Fibroblast of skin of scalp (primary cell): ENCODE measurements at regions not wholly inside any gene's neighbourhood (a gene's known extent, or its start where the extent isn't known, plus 50 kb on each side); places are given as distances from the start of the nearest gene placed in this dataset.
A peak's percentile ranks its signal among the peaks of the same experiment; 100 is the strongest.

Experiments used
- DNase-seq: peaks from one replicate; pipeline ENCODE4 v3.0.0-alpha.2; 2013

GRCh38 chr1:163013826-163014600, 55.1 kb upstream of the RGS4 start:
- DNase-seq: no peak

DNA sequence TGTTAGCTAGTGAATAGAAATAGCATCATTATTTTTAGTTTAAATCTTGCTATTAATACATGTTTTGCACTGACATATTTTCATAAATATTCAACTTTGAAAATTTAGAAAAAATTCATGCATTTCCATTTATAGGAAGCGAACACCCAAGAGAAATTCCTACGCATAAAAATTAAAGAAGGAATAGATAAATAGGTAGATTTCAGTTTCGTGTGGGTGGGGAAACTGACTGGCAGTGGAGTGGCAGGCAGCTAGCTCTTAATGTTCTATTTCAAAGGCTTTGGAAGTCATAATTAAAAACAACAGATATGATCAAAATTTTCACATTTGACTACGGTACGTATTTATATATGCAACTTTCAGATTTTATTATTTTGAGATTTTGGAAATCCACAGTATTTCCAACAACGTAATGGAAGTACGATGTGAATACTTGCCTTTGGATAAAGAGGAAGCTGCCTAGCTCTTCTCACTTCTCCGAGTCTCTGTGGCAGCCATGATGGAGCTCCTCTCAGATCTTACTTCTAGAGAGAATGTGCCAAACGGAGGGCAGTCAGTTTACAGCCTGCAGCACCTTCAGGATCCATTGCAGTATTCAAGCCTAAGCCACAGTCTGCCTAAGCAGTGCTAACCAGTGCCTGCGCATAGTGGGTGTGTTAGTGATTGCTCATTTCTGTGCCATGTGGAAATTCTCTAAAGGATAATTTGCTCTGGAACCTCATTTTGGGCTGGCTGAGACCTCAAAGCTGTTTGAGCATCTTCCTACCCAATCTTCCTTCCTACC, 62.9 kb upstream of the RGS4 start:
- DNase-seq: no peak

- peak; percentile 89 for DNase-seq
Measured at GRCh38 chr1:162997499-162998285, 71.5 kb upstream of the RGS4 start.

GRCh38 chr1:162996261-162996660, 72.9 kb upstream of the RGS4 start:
- DNase-seq: no peak

- DNase-seq: peak; percentile 84
Measured at GRCh38 chr1:162994921-162995320, 74.2 kb upstream of the RGS4 start.

- peak; percentile 27 for DNase-seq
Measured at GRCh38 chr1:162993846-162994245, 75.3 kb upstream of the RGS4 start.

DNA sequence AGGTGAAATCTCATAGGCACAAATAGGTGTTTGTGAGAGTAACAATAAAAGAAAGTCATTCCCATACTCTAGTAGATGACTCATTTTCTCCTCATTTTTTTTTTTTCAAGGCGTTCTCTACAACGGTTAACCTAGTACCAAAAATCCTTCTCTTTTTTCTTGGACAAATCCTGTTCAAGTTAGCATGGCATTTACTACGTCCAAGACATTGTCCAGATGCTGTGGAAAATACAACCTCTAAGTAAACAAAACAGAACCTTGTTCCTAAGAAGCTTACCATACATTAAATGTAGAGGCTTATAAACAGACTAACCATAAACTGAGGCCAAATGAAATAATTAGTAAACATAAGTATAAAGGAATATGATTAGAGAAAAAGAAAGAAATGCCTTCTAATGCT, 76.2 kb upstream of the RGS4 start:
- DNase-seq: no peak

DNA sequence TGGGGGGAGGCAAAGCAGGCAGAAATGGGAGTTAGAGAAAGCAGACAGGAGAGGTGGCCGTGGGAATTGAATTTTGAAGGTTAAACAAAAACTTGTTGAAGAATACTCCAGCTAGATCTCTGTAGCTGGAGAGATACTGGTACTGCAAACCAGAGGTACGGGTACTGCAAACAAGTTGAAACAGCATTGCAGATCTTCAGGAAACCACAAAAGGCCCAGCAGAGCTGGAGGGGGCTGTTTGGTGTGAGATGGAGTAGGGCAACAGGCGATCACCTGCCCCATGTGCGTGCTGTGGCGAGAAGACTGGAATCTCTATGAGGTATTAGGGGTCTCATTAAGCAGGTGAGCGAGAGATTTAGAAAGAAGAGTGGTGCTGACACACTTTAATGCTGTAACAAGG, 77.7 kb upstream of the RGS4 start:
- DNase-seq: no peak

DNA sequence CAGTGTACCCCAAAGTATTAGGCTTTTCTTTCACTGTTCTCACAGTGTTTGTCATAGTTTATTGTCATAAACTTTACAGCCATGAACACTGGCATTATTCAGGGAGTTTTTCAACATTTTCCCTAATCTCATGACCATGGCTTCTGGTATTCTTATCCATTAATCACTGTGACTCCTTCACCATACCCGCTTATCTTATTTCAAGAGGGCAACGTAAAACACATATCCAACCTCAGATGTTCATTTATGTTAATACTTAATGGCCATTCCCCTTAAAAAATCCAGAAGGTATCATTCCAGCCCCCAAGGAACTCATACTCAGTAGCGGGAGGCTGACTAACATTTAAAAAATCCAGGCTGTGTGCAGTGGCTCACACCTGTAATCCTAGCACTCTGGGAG, 78.5 kb upstream of the RGS4 start:
- DNase-seq: no peak

- DNase-seq: no peak
Measured at GRCh38 chr1:162988869-162989268, 80.3 kb upstream of the RGS4 start.

GRCh38 chr1:162987866-162988265, 81.3 kb upstream of the RGS4 start:
- DNase-seq: no peak

DNA sequence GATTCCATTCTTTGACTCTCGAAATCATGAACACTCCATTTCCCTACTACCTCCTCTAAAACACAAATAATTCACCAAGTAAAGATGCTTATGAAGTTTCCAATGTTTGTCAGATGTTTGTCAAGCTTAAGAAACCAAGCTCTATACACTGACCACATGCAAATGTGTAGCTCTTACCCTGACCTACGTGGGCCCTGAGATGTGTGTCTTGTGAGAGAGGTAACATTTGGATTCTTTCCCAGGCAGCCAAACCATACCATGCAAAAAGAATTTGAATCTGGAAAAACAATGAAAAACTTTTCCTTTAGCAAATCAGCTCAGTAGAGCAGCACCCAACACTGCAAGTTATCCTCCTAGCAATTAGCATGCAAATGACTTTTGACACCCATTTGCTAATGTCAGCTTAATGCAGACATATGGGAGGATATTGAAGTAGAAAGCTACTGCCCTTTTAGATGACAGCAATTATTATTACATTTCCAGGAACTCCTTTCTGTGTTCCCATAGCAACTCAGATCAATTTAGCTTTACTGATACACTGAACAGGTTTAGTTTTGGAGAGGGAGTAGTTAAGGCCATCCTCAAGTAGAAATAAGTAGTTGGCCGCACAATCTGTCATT, 83.2 kb upstream of the RGS4 start:
- DNase-seq: no peak

DNA sequence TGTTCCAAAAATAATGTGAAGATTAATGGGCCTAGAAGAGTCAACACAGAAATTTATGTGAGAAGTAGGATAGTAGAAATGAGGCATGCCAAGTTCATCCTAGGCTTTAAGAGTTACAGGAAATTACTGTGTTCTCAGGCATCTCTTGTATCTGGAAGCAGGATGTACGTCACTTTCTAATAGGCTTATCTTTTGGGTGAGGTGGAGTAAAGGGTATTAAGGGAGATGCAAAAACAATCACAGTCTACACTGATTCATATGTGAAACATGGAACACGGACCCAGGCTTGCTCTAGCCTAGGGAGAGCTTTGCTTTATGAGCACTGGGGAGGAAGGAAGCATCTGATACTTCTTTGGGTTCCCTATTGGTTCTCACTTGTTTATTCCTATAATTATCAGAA, 84.5 kb upstream of the RGS4 start:
- DNase-seq: peak; percentile 61

DNA sequence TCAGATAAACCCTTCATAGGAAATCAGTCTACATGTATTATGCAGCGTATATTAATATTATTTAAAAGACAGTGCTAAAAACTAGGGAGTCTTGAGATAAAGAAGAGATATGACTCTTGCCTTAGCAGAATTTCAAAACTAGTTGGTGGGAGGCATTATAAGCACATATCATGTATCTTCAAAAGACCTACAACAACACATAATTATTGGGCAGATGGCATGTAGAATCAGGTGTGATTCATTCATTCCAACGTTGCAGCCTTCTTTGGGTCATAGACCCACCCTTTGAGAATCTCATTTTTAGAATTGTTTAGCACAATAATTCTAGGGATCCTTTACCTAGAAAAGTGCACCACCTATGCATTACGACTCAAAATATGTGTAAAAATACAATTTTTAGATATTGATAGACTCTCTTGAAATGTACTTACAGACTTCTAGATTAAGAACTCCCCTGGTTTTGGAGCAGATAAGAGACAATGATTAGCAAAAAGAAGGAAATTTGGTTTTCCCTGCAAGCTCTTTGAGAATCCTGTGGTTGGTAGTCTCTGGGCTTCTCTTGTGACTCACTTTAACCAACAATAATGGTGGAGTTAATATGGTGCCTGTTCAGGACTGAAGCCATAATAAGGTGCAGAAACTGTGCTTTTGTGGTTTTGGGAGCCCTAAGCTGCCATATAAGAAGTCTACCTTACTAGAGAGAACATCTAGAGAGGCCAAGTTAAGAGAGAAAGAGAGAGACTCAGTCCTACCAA, 85.3 kb upstream of the RGS4 start:
- no peak for DNase-seq

DNA sequence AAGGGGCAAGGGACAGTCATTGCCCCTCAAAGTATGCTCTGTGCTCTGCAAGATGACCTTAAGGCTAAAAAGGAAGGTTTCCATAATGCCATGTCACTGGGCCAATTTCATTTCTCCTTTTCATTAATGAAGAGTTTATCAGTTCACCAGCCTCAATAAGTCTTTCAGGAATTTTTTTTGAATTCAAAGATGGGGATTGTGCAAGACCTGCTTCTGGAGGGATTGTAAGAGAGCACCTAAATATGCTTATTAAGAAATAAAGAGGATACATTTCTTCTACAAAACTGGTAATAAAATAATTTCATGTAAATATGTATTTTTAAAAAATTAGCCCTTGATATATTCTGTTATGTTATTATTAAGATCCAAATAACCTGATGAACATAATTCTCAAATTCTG, 86.8 kb upstream of the RGS4 start:
- no peak for DNase-seq

DNA sequence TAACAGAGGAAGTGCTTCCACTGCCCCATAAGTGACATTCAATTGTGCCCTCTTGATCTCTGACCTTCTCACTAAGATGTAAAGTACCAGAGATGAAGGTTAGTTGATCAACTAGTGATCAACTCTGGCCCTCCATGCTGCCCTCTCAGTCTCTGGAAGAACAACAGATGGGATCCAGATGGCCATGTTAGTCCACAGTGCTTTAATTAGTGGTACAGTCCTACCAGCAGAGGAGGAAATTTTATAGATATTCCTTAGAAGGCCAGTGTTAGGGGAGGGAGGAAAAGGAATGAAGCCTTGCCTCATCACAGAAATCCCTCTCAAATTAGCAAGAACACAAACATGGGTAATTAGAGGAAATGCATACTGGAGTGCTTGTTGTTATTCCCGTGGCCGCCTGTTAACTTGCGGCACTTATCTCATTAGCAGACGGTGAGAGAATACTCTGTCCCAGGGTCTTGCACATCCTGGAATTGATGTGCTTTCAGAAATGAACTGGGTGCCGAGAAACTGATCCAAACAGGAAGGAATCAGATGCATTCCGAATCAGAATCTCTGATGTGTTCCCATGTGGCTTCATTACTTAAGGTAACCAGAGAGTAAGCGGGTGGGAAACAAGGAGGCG, 91.1 kb upstream of the RGS4 start:
- no peak for DNase-seq

- no peak for DNase-seq
Measured at GRCh38 chr1:162976628-162977027, 92.5 kb upstream of the RGS4 start.

DNA sequence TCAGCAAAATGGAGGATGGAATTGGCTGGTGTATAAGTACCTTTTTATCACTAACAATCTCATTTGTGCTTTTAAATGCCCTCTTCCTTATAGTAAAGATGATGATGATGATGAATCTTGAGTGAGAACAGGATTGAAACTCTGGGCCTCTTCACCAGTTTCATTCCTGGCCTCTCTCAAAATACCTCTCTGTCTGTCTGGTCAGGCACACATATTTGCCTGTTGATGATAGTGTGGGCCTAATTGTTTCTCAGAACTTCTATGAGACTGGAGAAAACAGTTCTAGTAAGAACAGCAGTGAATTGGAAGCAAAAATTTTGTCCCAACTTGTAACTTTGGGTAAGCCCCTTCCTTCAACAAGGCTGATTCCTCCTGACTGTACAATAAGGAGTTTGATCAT, 94.4 kb upstream of the RGS4 start:
- no peak for DNase-seq

DNA sequence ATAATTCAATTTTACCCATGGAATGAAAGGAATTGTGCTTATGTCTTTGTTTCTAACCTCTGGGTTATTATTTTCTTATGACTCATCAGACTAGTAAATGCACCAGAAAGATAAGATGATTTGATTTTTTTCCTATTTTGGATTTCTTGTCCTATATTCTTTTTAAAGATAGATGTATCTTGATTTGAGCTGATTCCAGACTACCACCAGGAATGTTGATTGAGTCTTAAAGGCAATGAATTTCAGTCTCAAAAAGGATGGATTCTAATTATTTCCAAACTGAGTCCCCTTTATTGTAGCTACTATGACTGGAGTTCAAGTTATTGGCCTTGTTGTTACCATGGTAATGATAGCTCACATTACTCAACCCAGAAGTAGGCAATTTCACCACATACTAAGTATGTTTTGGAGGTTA, 95.8 kb upstream of the RGS4 start:
- DNase-seq: peak; percentile 89

GRCh38 chr1:162972773-162973172, 96.4 kb upstream of the RGS4 start:
- peak; percentile 60 for DNase-seq

DNA sequence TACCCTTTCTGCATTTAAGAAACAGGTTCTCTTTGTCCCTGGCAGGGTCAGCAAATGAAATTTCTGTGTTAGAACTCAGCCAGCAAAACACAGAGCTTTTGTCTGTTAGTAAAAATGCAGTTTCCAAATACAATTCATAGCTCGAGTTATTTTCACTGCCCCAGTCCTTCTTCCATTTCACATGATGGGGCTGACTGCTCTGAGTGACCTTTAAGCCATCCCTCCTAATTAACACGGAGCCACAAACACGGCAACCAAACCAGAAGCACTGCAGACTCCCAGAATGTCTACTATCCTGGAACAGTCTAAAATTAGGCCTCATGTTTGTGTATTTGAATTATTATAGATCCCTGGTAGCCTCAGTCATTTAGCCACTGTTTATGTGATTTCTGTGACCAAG, 99.1 kb upstream of the RGS4 start:
- DNase-seq: no peak

- DNase-seq: no peak
Measured at GRCh38 chr1:162966613-162967012, 102.5 kb upstream of the RGS4 start.
